ENCODE measurements at regions not wholly inside any gene's neighbourhood (a gene's known extent, or its start where the extent isn't known, plus 50 kb on each side); places are given as distances from the start of the nearest gene placed in this dataset.
"Not testable (repeated sequence)": the region's sequence is repeated elsewhere in the genome, so short reads cannot be mapped to it uniquely, and the experiment has no call there.

DNA sequence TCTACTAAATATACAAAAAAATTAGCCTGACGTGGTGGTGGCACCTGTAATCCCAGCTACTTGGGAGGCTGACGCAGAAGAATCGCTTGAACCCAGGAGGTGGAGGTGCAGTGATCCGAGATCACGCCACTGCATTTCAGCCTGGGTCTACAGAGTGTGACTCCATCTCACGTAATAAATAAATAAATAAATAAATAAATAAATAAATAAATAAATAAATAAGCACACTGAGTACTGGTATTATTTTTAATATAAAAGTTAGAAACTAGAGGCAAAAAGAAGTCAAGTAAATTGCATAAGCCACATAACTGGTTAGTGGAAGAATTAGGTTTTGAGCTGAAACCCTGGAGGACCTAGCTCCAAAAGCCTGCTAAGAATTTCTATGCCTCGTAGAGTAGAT is 1262.7 kb upstream of the PABPC4L start:
- ChIA-PET POLR2A (no interaction called here), RAD21 (ENCODE audit: low non-redundant PET in 1 of 2, low total read pairs in 2 of 2, uncharacterized antibody in 2 of 2, unreplicated experiment in 2 of 2) (no interaction called here), CTCF (no interaction called here)
- Histone ChIP-seq H3K9ac (ENCODE audit: low read length) (no peak overlapping the region), H3K4me1 (ENCODE audit: control insufficient read depth in 1 of 2, insufficient read depth in 2 of 2, low read length in 2 of 2) (no peaks in the 10 kb centered on the region), H3K4me2 (ENCODE audit: low read length) (no peak overlapping the region), H3K9me2 (ENCODE audit: insufficient read depth) (no peaks in the 10 kb centered on the region), H3K27me3 (ENCODE audit: insufficient read depth, low read length) (no peaks in the 10 kb centered on the region), H2AFZ (ENCODE audit: low read depth, low read length, poor library complexity, severe bottlenecking) (no peak overlapping the region), H3K27ac (ENCODE audit: low read depth, low read length) (no peak overlapping the region), H4K20me1 (ENCODE audit: insufficient read depth) (no peaks in the 10 kb centered on the region), H3K36me3 (ENCODE audit: control insufficient read depth in 1 of 2, insufficient read depth in 2 of 2, low read length in 2 of 2) (no peaks in the 10 kb centered on the region), H3K9me3 (ENCODE audit: control insufficient read depth in 1 of 2, insufficient read depth in 1 of 2, low read depth in 1 of 2, low read length in 2 of 2) (no peaks in the 10 kb centered on the region), H3K79me2 (ENCODE audit: insufficient read depth, low read length) (no peaks in the 10 kb centered on the region), H3K4me3 (replicated peaks in 1 of 2; ENCODE audit: low read depth in 1 of 2, low read length in 2 of 2) (no peak overlapping the region)
- ATAC-seq (no peak), DNase-seq (ENCODE audit: low read depth, low spot score) (no peak)
- intact Hi-C loops (cut with micrococcal nuclease), result no loop called here
- no peak for TF ChIP-seq EZH2phosphoT487 (IDR thresholded peaks at IDR 0.05; ENCODE audit: borderline replicate concordance)
- TF ChIP-seq ZBTB33 (IDR thresholded peaks at IDR 0.05; ENCODE audit: extremely low read depth, insufficient replicate concordance, low read length), result no peak
- TF ChIP-seq ATF3 (IDR thresholded peaks at IDR 0.05), result no peak
- TF ChIP-seq, protein P1, sequence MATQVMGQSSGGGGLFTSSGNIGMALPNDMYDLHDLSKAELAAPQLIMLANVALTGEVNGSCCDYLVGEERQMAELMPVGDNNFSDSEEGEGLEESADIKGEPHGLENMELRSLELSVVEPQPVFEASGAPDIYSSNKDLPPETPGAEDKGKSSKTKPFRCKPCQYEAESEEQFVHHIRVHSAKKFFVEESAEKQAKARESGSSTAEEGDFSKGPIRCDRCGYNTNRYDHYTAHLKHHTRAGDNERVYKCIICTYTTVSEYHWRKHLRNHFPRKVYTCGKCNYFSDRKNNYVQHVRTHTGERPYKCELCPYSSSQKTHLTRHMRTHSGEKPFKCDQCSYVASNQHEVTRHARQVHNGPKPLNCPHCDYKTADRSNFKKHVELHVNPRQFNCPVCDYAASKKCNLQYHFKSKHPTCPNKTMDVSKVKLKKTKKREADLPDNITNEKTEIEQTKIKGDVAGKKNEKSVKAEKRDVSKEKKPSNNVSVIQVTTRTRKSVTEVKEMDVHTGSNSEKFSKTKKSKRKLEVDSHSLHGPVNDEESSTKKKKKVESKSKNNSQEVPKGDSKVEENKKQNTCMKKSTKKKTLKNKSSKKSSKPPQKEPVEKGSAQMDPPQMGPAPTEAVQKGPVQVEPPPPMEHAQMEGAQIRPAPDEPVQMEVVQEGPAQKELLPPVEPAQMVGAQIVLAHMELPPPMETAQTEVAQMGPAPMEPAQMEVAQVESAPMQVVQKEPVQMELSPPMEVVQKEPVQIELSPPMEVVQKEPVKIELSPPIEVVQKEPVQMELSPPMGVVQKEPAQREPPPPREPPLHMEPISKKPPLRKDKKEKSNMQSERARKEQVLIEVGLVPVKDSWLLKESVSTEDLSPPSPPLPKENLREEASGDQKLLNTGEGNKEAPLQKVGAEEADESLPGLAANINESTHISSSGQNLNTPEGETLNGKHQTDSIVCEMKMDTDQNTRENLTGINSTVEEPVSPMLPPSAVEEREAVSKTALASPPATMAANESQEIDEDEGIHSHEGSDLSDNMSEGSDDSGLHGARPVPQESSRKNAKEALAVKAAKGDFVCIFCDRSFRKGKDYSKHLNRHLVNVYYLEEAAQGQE (IDR thresholded peaks at IDR 0.05; ENCODE audit: low read depth), result no peak
- TF ChIP-seq CEBPB (IDR thresholded peaks at IDR 0.05; ENCODE audit: low read depth), result no peak
- TF ChIP-seq SRF (IDR thresholded peaks at IDR 0.05; ENCODE audit: low read depth), result no peak
- no peak for TF ChIP-seq CBX3 (IDR thresholded peaks at IDR 0.05; ENCODE audit: low read depth)
- no peak for TF ChIP-seq TCF7L2 (IDR thresholded peaks at IDR 0.05; ENCODE audit: borderline replicate concordance, extremely low read depth, insufficient read depth, insufficient read length)
- no peak for TF ChIP-seq SIN3A (IDR thresholded peaks at IDR 0.05; ENCODE audit: low read depth)
- no peak for TF ChIP-seq ZNF274 (IDR thresholded peaks at IDR 0.05; ENCODE audit: low read depth, low read length)
- TF ChIP-seq YY1 (IDR thresholded peaks at IDR 0.05; ENCODE audit: extremely low read depth, insufficient replicate concordance, low read depth, low read length), result no peak
- no peak for TF ChIP-seq ZFX (IDR thresholded peaks at IDR 0.05)
- TF ChIP-seq JUND (IDR thresholded peaks at IDR 0.05), result no peak
- BruUV-seq (replicated peaks), result no TSS peak

GRCh38 chr4:135447598-135447997 is 1246.0 kb upstream of the PABPC4L start:
- H4K20me1 ChIP-seq (ENCODE audit: insufficient read depth); H3K9ac ChIP-seq (ENCODE audit: low read length); H3K27me3 ChIP-seq (ENCODE audit: insufficient read depth, low read length); H3K9me3 ChIP-seq (ENCODE audit: control insufficient read depth in 1 of 2, insufficient read depth in 1 of 2, low read depth in 1 of 2, low read length in 2 of 2); POLR2A ChIA-PET; BruUV-seq (replicated peaks); H3K79me2 ChIP-seq (ENCODE audit: insufficient read depth, low read length); CTCF ChIA-PET; RAD21 ChIA-PET (ENCODE audit: low non-redundant PET in 1 of 2, low total read pairs in 2 of 2, uncharacterized antibody in 2 of 2, unreplicated experiment in 2 of 2); H3K4me3 ChIP-seq (replicated peaks in 1 of 2; ENCODE audit: low read depth in 1 of 2, low read length in 2 of 2); H3K27ac ChIP-seq (ENCODE audit: low read depth, low read length); H3K36me3 ChIP-seq (ENCODE audit: control insufficient read depth in 1 of 2, insufficient read depth in 2 of 2, low read length in 2 of 2); intact Hi-C loops (cut with micrococcal nuclease); DNase-seq (ENCODE audit: low read depth, low spot score); H3K4me2 ChIP-seq (ENCODE audit: low read length); H3K9me2 ChIP-seq (ENCODE audit: insufficient read depth); ATAC-seq; H2AFZ ChIP-seq (ENCODE audit: low read depth, low read length, poor library complexity, severe bottlenecking); H3K4me1 ChIP-seq (ENCODE audit: control insufficient read depth in 1 of 2, insufficient read depth in 2 of 2, low read length in 2 of 2): not testable (repeated sequence)

Measured in HCT116 (cell line).